GM18870 (cell line): ENCODE measurements at regions not wholly inside any gene's neighbourhood (a gene's known extent, or its start where the extent isn't known, plus 50 kb on each side); places are given as distances from the start of the nearest gene placed in this dataset.
"Not testable (repeated sequence)": the region's sequence is repeated elsewhere in the genome, so short reads cannot be mapped to it uniquely, and the experiment has no call there.

Experiments used
- ATAC-seq: cut with Tn5 transposase; IDR thresholded peaks from one replicate; pipeline ENCODE4 v1.9.1; 2021; ENCODE audit warnings: moderate library complexity; ENCODE audit not compliant: unreplicated experiment

- ATAC-seq, result no peak
These were observed 152.4 kb upstream of the PRICKLE1 start for GRCh38 chr12:42741771-42742510.

GRCh38 chr12:42741091-42741490, 151.5 kb upstream of the PRICKLE1 start:
- no peak for ATAC-seq

- ATAC-seq, result no peak
These were observed 147.9 kb upstream of the PRICKLE1 start for GRCh38 chr12:42737398-42737797.

GRCh38 chr12:42735861-42736361, 146.4 kb upstream of the PRICKLE1 start:
- ATAC-seq, result no peak

GRCh38 chr12:42733911-42734310, 144.4 kb upstream of the PRICKLE1 start:
- no peak for ATAC-seq

GRCh38 chr12:42732908-42733411, 143.4 kb upstream of the PRICKLE1 start:
- no peak for ATAC-seq

- ATAC-seq, result no peak
These were observed 140.7 kb upstream of the PRICKLE1 start for GRCh38 chr12:42730291-42730690.

GRCh38 chr12:42729535-42729900, 140.0 kb upstream of the PRICKLE1 start:
- ATAC-seq, result no peak

GRCh38 chr12:42728770-42729534, 139.4 kb upstream of the PRICKLE1 start:
- no peak for ATAC-seq

GRCh38 chr12:42728287-42728686, 138.7 kb upstream of the PRICKLE1 start:
- ATAC-seq, result no peak

GRCh38 chr12:42725809-42726208, 136.3 kb upstream of the PRICKLE1 start:
- ATAC-seq, result no peak

GRCh38 chr12:42716491-42716891, 126.9 kb upstream of the PRICKLE1 start:
- ATAC-seq, result no peak

- not testable (repeated sequence) for ATAC-seq
These were observed 124.0 kb upstream of the PRICKLE1 start for GRCh38 chr12:42713566-42713965.

- ATAC-seq, result not testable (repeated sequence)
These were observed 118.8 kb upstream of the PRICKLE1 start for GRCh38 chr12:42708374-42708773.

GRCh38 chr12:42707312-42708226, 118.0 kb upstream of the PRICKLE1 start:
- ATAC-seq, result no peak

- ATAC-seq, result no peak
These were observed 116.8 kb upstream of the PRICKLE1 start for GRCh38 chr12:42706321-42706720.

- no peak for ATAC-seq
These were observed 116.3 kb upstream of the PRICKLE1 start for GRCh38 chr12:42705863-42706262.

GRCh38 chr12:42704810-42705401, 115.4 kb upstream of the PRICKLE1 start:
- ATAC-seq, result no peak

- no peak for ATAC-seq
These were observed 114.8 kb upstream of the PRICKLE1 start for GRCh38 chr12:42704340-42704739.

GRCh38 chr12:42701084-42701483, 111.5 kb upstream of the PRICKLE1 start:
- no peak for ATAC-seq

- ATAC-seq, result no peak
These were observed 108.7 kb upstream of the PRICKLE1 start for GRCh38 chr12:42698213-42698612.
